OCI-LY3 (cell line): ENCODE measurements at regions not wholly inside any gene's neighbourhood (a gene's known extent, or its start where the extent isn't known, plus 50 kb on each side); places are given as distances from the start of the nearest gene placed in this dataset.

Experiments
- H2AFZ ChIP-seq: fragments of 200-600, 300-600 bp; shearing (Covaris generic); 2 replicates; pipeline ENCODE4 v1.6.0; 2014; ENCODE audit warnings: antibody characterized with exemption, low read depth, low read length
- H3K27ac ChIP-seq: fragments of 200-600, 300-600 bp; sonication (generic); 2 replicates; pipeline ENCODE4 v1.5.1; 2014; ENCODE audit warnings: mild to moderate bottlenecking, low read length, moderate library complexity, mixed read lengths
- H3K27me3 ChIP-seq: fragments of 200-600, 300-600 bp; sonication (generic); 2 replicates; pipeline ENCODE4 v1.6.1; 2014; ENCODE audit warnings: low read depth, low read length, mixed read lengths
- H3K36me3 ChIP-seq: fragments of 200-600, 300-600 bp; sonication (generic); replicated peaks from 2 replicates; pipeline ENCODE3; 2014; ENCODE audit warnings: low read depth, low read length, mixed read lengths
- H3K4me1 ChIP-seq: fragments of 300-600, 200-600 bp; sonication (generic); 2 replicates; pipeline ENCODE4 v1.6.1; 2014; ENCODE audit warnings: low read length, mixed read lengths
- H3K4me2 ChIP-seq: fragments of 200-600, 300-600 bp; sonication (generic); 2 replicates; pipeline ENCODE4 v1.6.1; 2014; ENCODE audit warnings: low read length, mixed read lengths
- H3K4me3 ChIP-seq: fragments of 300-600, 200-600 bp; sonication (generic); 2 replicates; pipeline ENCODE4 v1.5.1; 2014; ENCODE audit warnings: antibody characterized with exemption, mild to moderate bottlenecking, low read length, moderate library complexity
- H3K79me2 ChIP-seq: fragments of 300-600, 200-600 bp; shearing (Covaris generic); 2 replicates; pipeline ENCODE4 v1.6.1; 2014; ENCODE audit warnings: mild to moderate bottlenecking, low read length, mixed read lengths
- H3K9ac ChIP-seq: fragments of 300-600, 200-600 bp; shearing (Covaris generic); 2 replicates; pipeline ENCODE4 v1.6.0; 2014; ENCODE audit warnings: mild to moderate bottlenecking, low read length, moderate library complexity
- H3K9me3 ChIP-seq: fragments of 200-600, 300-600 bp; shearing (Covaris generic); 2 replicates; pipeline ENCODE4 v1.6.1; 2014; ENCODE audit warnings: low read length, mixed read lengths; ENCODE audit not compliant: insufficient read depth
- H4K20me1 ChIP-seq: fragments of 200-600, 300-600 bp; sonication (generic); 2 replicates; pipeline ENCODE4 v1.6.1; 2016; ENCODE audit warnings: low read length, mixed read lengths; ENCODE audit not compliant: insufficient read depth
- CTCF ChIP-seq: fragments of 200-600, 300-600 bp; sonication (generic); IDR thresholded peaks from 2 replicates; pipeline ENCODE4 v1.5.1; 2014; ENCODE audit warnings: antibody characterized with exemption, low read length, low read depth
- EZH2phosphoT487 ChIP-seq: fragments of 200-600 bp; shearing (Covaris generic); IDR thresholded peaks from 2 replicates; pipeline ENCODE4 v1.6.1; 2018; ENCODE audit warnings: antibody characterized with exemption, mixed run types, low read depth

GRCh38 chr21:35683664-35684304 lies 376.5 kb downstream of the SETD4 start:
- Histone ChIP-seq H3K4me3 (no peak overlapping the region), H3K4me1 (no peaks in the 10 kb centered on the region), H3K27ac (no peak overlapping the region), H3K36me3 (no peaks in the 10 kb centered on the region), H4K20me1 (no peaks in the 10 kb centered on the region), H3K9ac (no peak overlapping the region), H3K79me2 (no peaks in the 10 kb centered on the region), H3K27me3 (peaks cover 32% of the 10 kb centered on the region), H3K4me2 (no peak overlapping the region), H2AFZ (no peak overlapping the region), H3K9me3 (no peaks in the 10 kb centered on the region)
- TF ChIP-seq CTCF (no peak), EZH2phosphoT487 (no peak)

GRCh38 chr21:35682904-35683549 lies 377.3 kb downstream of the SETD4 start:
- Histone ChIP-seq H3K79me2 (no peaks in the 10 kb centered on the region), H2AFZ (no peak overlapping the region), H3K4me1 (no peaks in the 10 kb centered on the region), H3K27ac (no peak overlapping the region), H3K36me3 (no peaks in the 10 kb centered on the region), H3K9me3 (no peaks in the 10 kb centered on the region), H3K27me3 (peaks cover 27% of the 10 kb centered on the region), H3K4me3 (no peak overlapping the region), H4K20me1 (no peaks in the 10 kb centered on the region), H3K4me2 (no peak overlapping the region), H3K9ac (no peak overlapping the region)
- no peak for TF ChIP-seq EZH2phosphoT487
- TF ChIP-seq CTCF = no peak

- no peak overlapping the region for H3K27ac ChIP-seq
- peaks cover 20% of the 10 kb centered on the region for H3K27me3 ChIP-seq
- H3K4me2 ChIP-seq = no peak overlapping the region
- no peak overlapping the region for H2AFZ ChIP-seq
- H3K4me1 ChIP-seq = no peaks in the 10 kb centered on the region
- no peak overlapping the region for H3K9ac ChIP-seq
- no peaks in the 10 kb centered on the region for H3K9me3 ChIP-seq
- no peak overlapping the region for H3K4me3 ChIP-seq
- H3K36me3 ChIP-seq = no peaks in the 10 kb centered on the region
- H3K79me2 ChIP-seq = no peaks in the 10 kb centered on the region
- H4K20me1 ChIP-seq = no peaks in the 10 kb centered on the region
- no peak for TF ChIP-seq EZH2phosphoT487
- TF ChIP-seq CTCF = no peak
Measured at GRCh38 chr21:35681946-35682345, 378.4 kb downstream of the SETD4 start.

- no peaks in the 10 kb centered on the region for H3K9me3 ChIP-seq
- no peak overlapping the region for H3K4me2 ChIP-seq
- H3K27me3 ChIP-seq = peaks cover 5% of the 10 kb centered on the region; the same call in 1 of the 2 replicates
- no peak overlapping the region for H3K27ac ChIP-seq
- TF ChIP-seq CTCF (no peak), EZH2phosphoT487 (no peak)
- no peak overlapping the region for H3K9ac ChIP-seq
- no peaks in the 10 kb centered on the region for H3K79me2 ChIP-seq
- no peaks in the 10 kb centered on the region for H4K20me1 ChIP-seq
- H3K4me1 ChIP-seq = no peaks in the 10 kb centered on the region
- no peak overlapping the region for H2AFZ ChIP-seq
- H3K36me3 ChIP-seq = no peaks in the 10 kb centered on the region
- no peak overlapping the region for H3K4me3 ChIP-seq
Measured at GRCh38 chr21:35679076-35679475, 381.2 kb downstream of the SETD4 start.
